ENCODE measurements at regions not wholly inside any gene's neighbourhood (a gene's known extent, or its start where the extent isn't known, plus 50 kb on each side); places are given as distances from the start of the nearest gene placed in this dataset.

- Histone ChIP-seq H3K36me3 (no peaks in the 10 kb centered on the region), H3K27ac (no peak overlapping the region), H3K4me1 (no peaks in the 10 kb centered on the region), H3K27me3 (no peaks in the 10 kb centered on the region), H3K9me3 (no peaks in the 10 kb centered on the region), H3K4me3 (no peak overlapping the region)
- no peak for ATAC-seq
- intact Hi-C loops (cut with DNase I; ENCODE audit: low total_unique reads) (no loop called here), in situ Hi-C loops (cut with MboI; ENCODE audit: low sequenced_read_pairs in 4 of 4) (no loop called here)
- TF ChIP-seq POLR2A (IDR thresholded peaks at IDR 0.05) (no peak), CTCF (IDR thresholded peaks at IDR 0.05 in 4 of 5, conservative IDR thresholded peaks at IDR 0.05 in 1 of 5) (no peak)
- DNase-seq = no peak
Measured at GRCh38 chr11:29256580-29256979, 760.2 kb downstream of the KCNA4 start.

GRCh38 chr11:29255401-29255800 is 761.4 kb downstream of the KCNA4 start:
- TF ChIP-seq POLR2A (IDR thresholded peaks at IDR 0.05) (no peak), CTCF (IDR thresholded peaks at IDR 0.05 in 4 of 5, conservative IDR thresholded peaks at IDR 0.05 in 1 of 5) (no peak)
- intact Hi-C loops (cut with DNase I; ENCODE audit: low total_unique reads) (no loop called here), in situ Hi-C loops (cut with MboI; ENCODE audit: low sequenced_read_pairs in 4 of 4) (no loop called here)
- Histone ChIP-seq H3K9me3 (no peaks in the 10 kb centered on the region), H3K4me1 (no peaks in the 10 kb centered on the region), H3K4me3 (no peak overlapping the region), H3K36me3 (no peaks in the 10 kb centered on the region), H3K27me3 (no peaks in the 10 kb centered on the region), H3K27ac (no peak overlapping the region)
- no peak for ATAC-seq
- DNase-seq = no peak

- Histone ChIP-seq H3K4me1 (no peaks in the 10 kb centered on the region), H3K27me3 (no peaks in the 10 kb centered on the region), H3K27ac (no peak overlapping the region), H3K36me3 (no peaks in the 10 kb centered on the region), H3K9me3 (no peaks in the 10 kb centered on the region), H3K4me3 (no peak overlapping the region)
- intact Hi-C loops (cut with DNase I; ENCODE audit: low total_unique reads) (no loop called here), in situ Hi-C loops (cut with MboI; ENCODE audit: low sequenced_read_pairs in 4 of 4) (no loop called here)
- no peak for DNase-seq
- no peak for ATAC-seq
- no peak for TF ChIP-seq POLR2A (IDR thresholded peaks at IDR 0.05)
- no peak for TF ChIP-seq CTCF (IDR thresholded peaks at IDR 0.05 in 4 of 5, conservative IDR thresholded peaks at IDR 0.05 in 1 of 5)
Measured at GRCh38 chr11:29251738-29252137, 765.1 kb downstream of the KCNA4 start.

- no peak for DNase-seq
- no peak overlapping the region for H3K4me3 ChIP-seq
- in situ Hi-C loops (cut with MboI; ENCODE audit: low sequenced_read_pairs in 4 of 4) (no loop called here), intact Hi-C loops (cut with DNase I; ENCODE audit: low total_unique reads) (no loop called here)
- ATAC-seq = no peak
- H3K36me3 ChIP-seq = no peaks in the 10 kb centered on the region
- H3K9me3 ChIP-seq = no peaks in the 10 kb centered on the region
- TF ChIP-seq CTCF (IDR thresholded peaks at IDR 0.05 in 4 of 5, conservative IDR thresholded peaks at IDR 0.05 in 1 of 5) (no peak), POLR2A (IDR thresholded peaks at IDR 0.05) (no peak)
- H3K27me3 ChIP-seq = no peaks in the 10 kb centered on the region
- no peak overlapping the region for H3K27ac ChIP-seq
- no peaks in the 10 kb centered on the region for H3K4me1 ChIP-seq
Measured at GRCh38 chr11:29249713-29250112, 767.1 kb downstream of the KCNA4 start.

GRCh38 chr11:29244355-29244754 is 772.5 kb downstream of the KCNA4 start:
- no peak overlapping the region for H3K4me3 ChIP-seq
- TF ChIP-seq CTCF (IDR thresholded peaks at IDR 0.05 in 4 of 5, conservative IDR thresholded peaks at IDR 0.05 in 1 of 5) = no peak
- no peak for TF ChIP-seq POLR2A (IDR thresholded peaks at IDR 0.05)
- ATAC-seq = no peak
- intact Hi-C loops (cut with DNase I; ENCODE audit: low total_unique reads) (no loop called here), in situ Hi-C loops (cut with MboI; ENCODE audit: low sequenced_read_pairs in 4 of 4) (no loop called here)
- no peak for DNase-seq
- H3K4me1 ChIP-seq = no peaks in the 10 kb centered on the region
- no peaks in the 10 kb centered on the region for H3K27me3 ChIP-seq
- no peaks in the 10 kb centered on the region for H3K9me3 ChIP-seq
- H3K27ac ChIP-seq = no peak overlapping the region
- H3K36me3 ChIP-seq = no peaks in the 10 kb centered on the region
